ENCODE measurements at regions not wholly inside any gene's neighbourhood (a gene's known extent, or its start where the extent isn't known, plus 50 kb on each side); places are given as distances from the start of the nearest gene placed in this dataset.

- Mint-ChIP-seq H3K36me3 (ENCODE audit: insufficient read depth, unreplicated experiment) (peaks cover 5% of the 10 kb centered on the region), H3K27ac (ENCODE audit: unreplicated experiment) (no peak overlapping the region), H3K9me3 (ENCODE audit: low read depth, unreplicated experiment) (peaks cover 2% of the 10 kb centered on the region), H3K4me1 (ENCODE audit: low read depth, unreplicated experiment) (no peaks in the 10 kb centered on the region), H3K4me3 (ENCODE audit: low read depth, unreplicated experiment) (no peak overlapping the region), H3K27me3 (ENCODE audit: unreplicated experiment) (peaks cover 26% of the 10 kb centered on the region)
- BruUV-seq (replicated peaks), result no TSS peak
- no peak for DNase-seq
- CTCF ChIA-PET, result no interaction called here
- intact Hi-C loops (cut with micrococcal nuclease; ENCODE audit: unreplicated experiment), result no loop called here
- TF ChIP-seq, protein P1, sequence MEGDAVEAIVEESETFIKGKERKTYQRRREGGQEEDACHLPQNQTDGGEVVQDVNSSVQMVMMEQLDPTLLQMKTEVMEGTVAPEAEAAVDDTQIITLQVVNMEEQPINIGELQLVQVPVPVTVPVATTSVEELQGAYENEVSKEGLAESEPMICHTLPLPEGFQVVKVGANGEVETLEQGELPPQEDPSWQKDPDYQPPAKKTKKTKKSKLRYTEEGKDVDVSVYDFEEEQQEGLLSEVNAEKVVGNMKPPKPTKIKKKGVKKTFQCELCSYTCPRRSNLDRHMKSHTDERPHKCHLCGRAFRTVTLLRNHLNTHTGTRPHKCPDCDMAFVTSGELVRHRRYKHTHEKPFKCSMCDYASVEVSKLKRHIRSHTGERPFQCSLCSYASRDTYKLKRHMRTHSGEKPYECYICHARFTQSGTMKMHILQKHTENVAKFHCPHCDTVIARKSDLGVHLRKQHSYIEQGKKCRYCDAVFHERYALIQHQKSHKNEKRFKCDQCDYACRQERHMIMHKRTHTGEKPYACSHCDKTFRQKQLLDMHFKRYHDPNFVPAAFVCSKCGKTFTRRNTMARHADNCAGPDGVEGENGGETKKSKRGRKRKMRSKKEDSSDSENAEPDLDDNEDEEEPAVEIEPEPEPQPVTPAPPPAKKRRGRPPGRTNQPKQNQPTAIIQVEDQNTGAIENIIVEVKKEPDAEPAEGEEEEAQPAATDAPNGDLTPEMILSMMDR (IDR thresholded peaks at IDR 0.05; ENCODE audit: unreplicated experiment), result no peak
Observed at GRCh38 chr2:239903210-239903609, 121.9 kb downstream of the NDUFA10 start.

- BruUV-seq (replicated peaks), result no TSS peak
- H3K9me3 Mint-ChIP-seq (ENCODE audit: low read depth, unreplicated experiment), result peaks cover 2% of the 10 kb centered on the region
- TF ChIP-seq, protein P1 (IDR thresholded peaks at IDR 0.05; ENCODE audit: unreplicated experiment), result no peak
- no peaks in the 10 kb centered on the region for H3K4me1 Mint-ChIP-seq (ENCODE audit: low read depth, unreplicated experiment)
- CTCF ChIA-PET, result interaction anchor here (0.6 kb wide), 1 partner anchor 151 kb away, joined by 3 read pairs; no protein-coding TSS in a partner anchor
- peaks cover 5% of the 10 kb centered on the region for H3K36me3 Mint-ChIP-seq (ENCODE audit: insufficient read depth, unreplicated experiment)
- intact Hi-C loops (cut with micrococcal nuclease; ENCODE audit: unreplicated experiment), result no loop called here
- no peak overlapping the region for H3K27ac Mint-ChIP-seq (ENCODE audit: unreplicated experiment)
- DNase-seq, result no peak
- peaks cover 26% of the 10 kb centered on the region for H3K27me3 Mint-ChIP-seq (ENCODE audit: unreplicated experiment)
- H3K4me3 Mint-ChIP-seq (ENCODE audit: low read depth, unreplicated experiment), result no peak overlapping the region
Observed at GRCh38 chr2:239902749-239903201, 122.4 kb downstream of the NDUFA10 start.

GRCh38 chr2:239898292-239898925, 126.7 kb downstream of the NDUFA10 start:
- Mint-ChIP-seq H3K27me3 (ENCODE audit: unreplicated experiment) (peaks cover 63% of the 10 kb centered on the region), H3K36me3 (ENCODE audit: insufficient read depth, unreplicated experiment) (no peaks in the 10 kb centered on the region), H3K4me1 (ENCODE audit: low read depth, unreplicated experiment) (no peaks in the 10 kb centered on the region), H3K9me3 (ENCODE audit: low read depth, unreplicated experiment) (no peaks in the 10 kb centered on the region), H3K4me3 (ENCODE audit: low read depth, unreplicated experiment) (no peak overlapping the region), H3K27ac (ENCODE audit: unreplicated experiment) (no peak overlapping the region)
- no peak for DNase-seq
- no TSS peak for BruUV-seq (replicated peaks)
- CTCF ChIA-PET, result no interaction called here
- TF ChIP-seq, protein P1 (IDR thresholded peaks at IDR 0.05; ENCODE audit: unreplicated experiment), result no peak
- intact Hi-C loops (cut with micrococcal nuclease; ENCODE audit: unreplicated experiment), result no loop called here

GRCh38 chr2:239897596-239898235, 127.4 kb downstream of the NDUFA10 start:
- Mint-ChIP-seq H3K4me1 (ENCODE audit: low read depth, unreplicated experiment) (no peaks in the 10 kb centered on the region), H3K4me3 (ENCODE audit: low read depth, unreplicated experiment) (no peak overlapping the region), H3K27me3 (ENCODE audit: unreplicated experiment) (peaks cover 67% of the 10 kb centered on the region), H3K36me3 (ENCODE audit: insufficient read depth, unreplicated experiment) (no peaks in the 10 kb centered on the region), H3K27ac (ENCODE audit: unreplicated experiment) (no peak overlapping the region), H3K9me3 (ENCODE audit: low read depth, unreplicated experiment) (no peaks in the 10 kb centered on the region)
- DNase-seq, result no peak
- TF ChIP-seq, protein P1 (IDR thresholded peaks at IDR 0.05; ENCODE audit: unreplicated experiment), result no peak
- CTCF ChIA-PET, result no interaction called here
- BruUV-seq (replicated peaks), result no TSS peak
- intact Hi-C loops (cut with micrococcal nuclease; ENCODE audit: unreplicated experiment), result no loop called here
